BJ (cell line): ENCODE measurements at regions not wholly inside any gene's neighbourhood (a gene's known extent, or its start where the extent isn't known, plus 50 kb on each side); places are given as distances from the start of the nearest gene placed in this dataset.

Experiments
- CTCF ChIA-PET: fragments of 350-600 bp; formaldehyde crosslinking; extraction: SDS; loops from one replicate; lab custom pipeline; 2021; ENCODE audit warnings: antibody characterized with exemption, inconsistent platforms; lab: Yijun Ruan, JAX
- POLR2A ChIA-PET: fragments of 300-600 bp; sonication (Branson Sonifier 250); formaldehyde crosslinking; extraction: SDS; loops from one replicate; lab custom pipeline; 2021; ENCODE audit warnings: antibody characterized with exemption; lab: Charles Lee
- DNase-seq: peaks from one replicate; pipeline ENCODE4 v3.0.0-alpha.2; 2011; ENCODE audit warnings: low read depth
- H3K27me3 ChIP-seq: 2 replicates; pipeline ENCODE4 v1.6.0; 2011; ENCODE audit warnings: low read length; ENCODE audit not compliant: control insufficient read depth, insufficient read depth
- H3K36me3 ChIP-seq: 2 replicates; pipeline ENCODE4 v1.5.1; 2011; ENCODE audit warnings: low read length; ENCODE audit not compliant: control insufficient read depth, insufficient read depth
- H3K4me3 ChIP-seq: 2 replicates; pipeline ENCODE4 v1.5.1; 2011; ENCODE audit warnings: low read depth, mild to moderate bottlenecking, control low read depth, low read length
- TF ChIP-seq, protein P1 (sequence below): IDR thresholded peaks from 2 replicates; pipeline ENCODE4 v1.5.1; 2011; ENCODE audit warnings: low read depth, mild to moderate bottlenecking, control low read depth, inconsistent platforms, low read length, moderate library complexity; ENCODE audit not compliant: insufficient read depth

DNA sequence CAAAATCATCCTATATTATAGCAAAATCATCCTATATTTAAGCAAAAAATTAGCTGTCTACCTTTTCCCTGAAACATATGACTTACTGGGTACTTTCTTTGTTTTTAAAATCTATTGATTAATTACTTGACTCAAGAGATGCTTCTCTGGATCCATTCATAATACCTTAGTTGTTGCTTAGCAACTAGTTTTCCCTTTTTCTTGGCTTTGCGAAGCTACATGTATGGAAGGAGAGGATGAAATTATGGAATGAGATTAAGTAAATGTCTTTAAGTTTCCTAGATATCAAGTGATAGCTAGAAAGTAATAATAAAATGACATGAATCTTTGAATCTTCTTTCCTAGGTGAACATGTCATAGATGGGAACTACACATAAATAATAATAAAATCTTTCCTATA, 1033.2 kb upstream of the FAM98A start:
- ChIA-PET POLR2A (no interaction called here), CTCF (no interaction called here)
- TF ChIP-seq, protein P1, sequence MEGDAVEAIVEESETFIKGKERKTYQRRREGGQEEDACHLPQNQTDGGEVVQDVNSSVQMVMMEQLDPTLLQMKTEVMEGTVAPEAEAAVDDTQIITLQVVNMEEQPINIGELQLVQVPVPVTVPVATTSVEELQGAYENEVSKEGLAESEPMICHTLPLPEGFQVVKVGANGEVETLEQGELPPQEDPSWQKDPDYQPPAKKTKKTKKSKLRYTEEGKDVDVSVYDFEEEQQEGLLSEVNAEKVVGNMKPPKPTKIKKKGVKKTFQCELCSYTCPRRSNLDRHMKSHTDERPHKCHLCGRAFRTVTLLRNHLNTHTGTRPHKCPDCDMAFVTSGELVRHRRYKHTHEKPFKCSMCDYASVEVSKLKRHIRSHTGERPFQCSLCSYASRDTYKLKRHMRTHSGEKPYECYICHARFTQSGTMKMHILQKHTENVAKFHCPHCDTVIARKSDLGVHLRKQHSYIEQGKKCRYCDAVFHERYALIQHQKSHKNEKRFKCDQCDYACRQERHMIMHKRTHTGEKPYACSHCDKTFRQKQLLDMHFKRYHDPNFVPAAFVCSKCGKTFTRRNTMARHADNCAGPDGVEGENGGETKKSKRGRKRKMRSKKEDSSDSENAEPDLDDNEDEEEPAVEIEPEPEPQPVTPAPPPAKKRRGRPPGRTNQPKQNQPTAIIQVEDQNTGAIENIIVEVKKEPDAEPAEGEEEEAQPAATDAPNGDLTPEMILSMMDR: no peak
- Histone ChIP-seq H3K36me3 (no peaks in the 10 kb centered on the region), H3K4me3 (no peak overlapping the region), H3K27me3 (no peaks in the 10 kb centered on the region)
- no peak for DNase-seq

DNA sequence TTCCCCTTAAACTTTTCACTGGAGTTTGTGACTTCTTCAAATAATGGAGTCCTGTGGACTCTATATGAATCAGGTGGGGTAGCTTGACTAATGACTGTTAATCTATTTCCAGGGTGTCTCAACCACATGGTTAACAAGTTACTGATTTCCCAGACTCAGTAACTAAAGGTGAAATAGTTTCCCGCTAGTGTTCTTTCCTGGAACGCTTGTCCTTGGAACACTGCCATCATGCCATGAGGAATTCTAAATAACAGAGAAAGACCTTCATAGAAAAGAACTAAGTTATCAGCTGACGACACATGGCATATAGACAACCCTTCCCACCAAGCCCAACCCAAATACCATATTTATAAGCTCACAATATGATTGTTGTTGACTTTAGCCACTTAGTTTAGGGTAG, 1027.9 kb upstream of the FAM98A start:
- ChIA-PET CTCF (no interaction called here), POLR2A (no interaction called here)
- TF ChIP-seq, protein P1: no peak
- H3K4me3 ChIP-seq: no peak overlapping the region
- H3K36me3 ChIP-seq: no peaks in the 10 kb centered on the region
- no peak for DNase-seq
- no peaks in the 10 kb centered on the region for H3K27me3 ChIP-seq

DNA sequence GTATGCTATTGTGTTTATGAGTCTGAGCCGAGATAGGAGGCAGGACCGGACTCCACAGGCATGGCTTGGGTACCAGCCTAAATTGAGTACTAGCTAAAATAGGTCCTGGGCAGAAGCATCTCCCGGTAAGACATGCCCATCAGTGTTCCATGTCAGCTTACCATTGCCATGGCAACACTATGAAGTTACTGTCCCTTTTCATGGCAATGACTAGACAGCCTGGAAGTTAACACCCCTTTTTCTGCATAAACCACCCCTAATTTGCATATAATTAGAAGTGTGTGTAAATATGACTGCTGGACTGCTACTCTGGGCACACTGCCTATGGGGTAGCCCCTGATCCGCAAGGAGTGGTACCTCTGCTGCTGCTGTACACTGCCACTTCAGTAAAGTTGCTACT, 1005.1 kb upstream of the FAM98A start:
- no peaks in the 10 kb centered on the region for H3K27me3 ChIP-seq
- no peaks in the 10 kb centered on the region for H3K36me3 ChIP-seq
- TF ChIP-seq, protein P1: no peak
- ChIA-PET CTCF (no interaction called here), POLR2A (no interaction called here)
- DNase-seq: no peak
- no peak overlapping the region for H3K4me3 ChIP-seq

DNA sequence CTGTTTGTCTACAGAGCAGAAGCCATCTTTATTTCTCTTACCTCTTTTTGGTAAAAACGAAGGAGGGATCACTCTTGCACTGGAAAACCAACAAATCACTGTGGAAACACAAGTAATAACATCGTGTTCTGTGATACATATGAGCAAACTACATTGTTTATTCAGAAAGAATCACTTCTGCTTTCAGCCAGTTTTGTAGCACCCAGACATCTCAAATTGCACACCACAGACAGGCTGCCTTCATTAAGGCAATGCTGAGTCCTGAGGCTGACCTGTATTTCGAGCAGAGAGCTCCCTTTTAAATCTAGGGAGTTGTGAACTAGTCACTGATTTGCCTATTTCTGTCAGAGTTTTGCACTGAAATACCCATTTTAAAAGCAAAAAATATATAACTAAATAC, 1003.2 kb upstream of the FAM98A start:
- DNase-seq: no peak
- no peak overlapping the region for H3K4me3 ChIP-seq
- H3K36me3 ChIP-seq: no peaks in the 10 kb centered on the region
- H3K27me3 ChIP-seq: no peaks in the 10 kb centered on the region
- TF ChIP-seq, protein P1: no peak
- POLR2A ChIA-PET: no interaction called here
- CTCF ChIA-PET: no interaction called here

DNA sequence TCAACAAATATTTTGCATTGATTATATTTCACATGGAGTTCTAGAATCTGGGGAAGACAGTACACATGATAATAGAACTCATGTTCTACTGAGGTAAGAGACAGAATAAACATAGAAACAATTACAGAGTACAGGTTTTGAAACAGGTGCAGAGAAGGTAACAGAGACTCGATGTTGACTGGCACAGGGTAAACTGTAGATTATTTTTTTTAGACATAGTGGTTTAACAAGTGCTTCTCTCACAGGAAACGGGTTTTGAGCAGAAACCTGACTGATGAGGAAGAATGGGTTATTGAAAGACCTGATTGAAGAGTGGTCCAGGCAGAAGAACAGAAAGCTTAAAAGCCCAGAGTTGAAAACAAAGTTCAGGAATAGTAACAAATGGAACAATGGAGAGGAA, 1002.5 kb upstream of the FAM98A start:
- POLR2A ChIA-PET: no interaction called here
- TF ChIP-seq, protein P1: no peak
- no peak for DNase-seq
- CTCF ChIA-PET: no interaction called here
- no peaks in the 10 kb centered on the region for H3K27me3 ChIP-seq
- H3K4me3 ChIP-seq: no peak overlapping the region
- no peaks in the 10 kb centered on the region for H3K36me3 ChIP-seq
